Glomerular visceral epithelial cell (primary cell): ENCODE measurements at regions not wholly inside any gene's neighbourhood (a gene's known extent, or its start where the extent isn't known, plus 50 kb on each side); places are given as distances from the start of the nearest gene placed in this dataset.

ENCODE experiments used
- DNase-seq: peaks from one replicate; pipeline ENCODE4 v3.0.0-alpha.2; 2016; ENCODE audit errors: extremely low spot score

GRCh38 chr17:77037943-77038342 lies 102.8 kb upstream of the SEC14L1 start:
- DNase-seq, result no peak

- DNase-seq, result no peak
These were observed 101.7 kb upstream of the SEC14L1 start for GRCh38 chr17:77038884-77039555.

- no peak for DNase-seq
These were observed 98.1 kb upstream of the SEC14L1 start for GRCh38 chr17:77042476-77043231.

- DNase-seq, result no peak
These were observed 95.2 kb upstream of the SEC14L1 start for GRCh38 chr17:77045441-77046041.

GRCh38 chr17:77049440-77049839 lies 91.3 kb upstream of the SEC14L1 start:
- DNase-seq, result no peak

- DNase-seq, result peak; percentile 35
These were observed 89.9 kb upstream of the SEC14L1 start for GRCh38 chr17:77050901-77051300.

- DNase-seq, result no peak
These were observed 85.8 kb upstream of the SEC14L1 start for GRCh38 chr17:77054936-77055335.

- no peak for DNase-seq
These were observed 85.3 kb upstream of the SEC14L1 start for GRCh38 chr17:77055453-77055852.

GRCh38 chr17:77058016-77058415 lies 82.8 kb upstream of the SEC14L1 start:
- DNase-seq, result no peak

- no peak for DNase-seq
These were observed 79.1 kb upstream of the SEC14L1 start for GRCh38 chr17:77061669-77062068.

GRCh38 chr17:77064598-77064997 lies 76.2 kb upstream of the SEC14L1 start:
- no peak for DNase-seq

GRCh38 chr17:77066165-77066564 lies 74.6 kb upstream of the SEC14L1 start:
- no peak for DNase-seq

GRCh38 chr17:77066726-77067409 lies 73.9 kb upstream of the SEC14L1 start:
- peak; percentile 60 for DNase-seq

- DNase-seq, result no peak
These were observed 71.9 kb upstream of the SEC14L1 start for GRCh38 chr17:77068915-77069314.

- no peak for DNase-seq
These were observed 69.9 kb upstream of the SEC14L1 start for GRCh38 chr17:77070888-77071279.

GRCh38 chr17:77071925-77072490 lies 68.8 kb upstream of the SEC14L1 start:
- no peak for DNase-seq

GRCh38 chr17:77072670-77073069 lies 68.1 kb upstream of the SEC14L1 start:
- no peak for DNase-seq

- no peak for DNase-seq
These were observed 66.1 kb upstream of the SEC14L1 start for GRCh38 chr17:77074681-77075080.

GRCh38 chr17:77076124-77076830 lies 64.5 kb upstream of the SEC14L1 start:
- DNase-seq, result no peak

GRCh38 chr17:77083531-77083930 lies 57.2 kb upstream of the SEC14L1 start:
- DNase-seq, result no peak

- no peak for DNase-seq
These were observed 54.8 kb upstream of the SEC14L1 start for GRCh38 chr17:77085926-77086432.
